Activated CD4-positive, CD25-positive, alpha-beta regulatory T cell treated with anti-CD3 and anti-CD28 coated beads, Interleukin-2, amount 50 U/mL, for 24 hours (primary cell): ENCODE measurements at regions not wholly inside any gene's neighbourhood (a gene's known extent, or its start where the extent isn't known, plus 50 kb on each side); places are given as distances from the start of the nearest gene placed in this dataset.
A peak's percentile ranks its signal among the peaks of the same experiment; 100 is the strongest.
"Not testable (repeated sequence)": the region's sequence is repeated elsewhere in the genome, so short reads cannot be mapped to it uniquely, and the experiment has no call there.

Source experiments
- ATAC-seq, 2 donors: fragments of 150-1000 bp; cut with Tn5 transposase; one replicate each; pipeline ENCODE4 v1.10.0; 2021; ENCODE audit warnings: mild to moderate bottlenecking in 1 of 2, moderate library complexity in 1 of 2

DNA sequence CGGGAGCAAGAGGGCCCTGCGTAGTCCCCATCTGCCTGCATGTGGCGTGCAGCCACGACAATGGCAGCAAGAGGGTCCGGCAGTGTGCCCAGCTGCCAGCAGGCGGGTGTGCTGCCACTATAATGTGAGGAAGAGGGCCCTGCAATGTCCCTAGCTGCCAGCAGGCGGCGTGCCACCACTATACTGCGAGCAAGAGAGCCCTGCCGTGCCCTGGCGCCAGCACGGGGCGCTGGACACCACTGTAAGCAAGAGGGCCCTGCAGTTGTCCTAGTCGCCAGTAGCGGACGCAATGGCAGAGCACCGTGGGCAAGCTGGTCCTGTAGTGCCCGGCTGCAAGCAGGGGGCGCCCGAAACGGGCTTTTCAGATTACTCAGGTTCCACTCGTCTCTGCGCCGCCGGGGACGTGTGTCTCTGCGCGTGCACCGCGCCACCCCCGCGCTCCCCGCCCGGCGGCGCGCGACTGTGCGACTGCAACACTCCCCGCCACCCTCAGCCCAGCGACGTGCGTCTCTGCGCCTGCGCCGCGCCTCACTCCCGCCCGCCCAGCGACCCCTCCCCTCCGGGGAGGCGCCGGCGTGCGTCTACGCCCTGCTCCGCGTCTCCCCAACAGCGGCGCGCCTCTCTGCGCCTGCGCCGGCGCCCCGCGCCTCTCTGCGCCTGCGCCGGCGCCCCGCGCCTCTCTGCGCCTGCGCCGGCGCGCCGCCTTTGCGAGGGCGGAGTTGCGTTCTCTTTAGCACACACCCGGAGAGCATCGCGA lies 159.4 kb upstream of the FRG2B start:
- ATAC-seq: not testable (repeated sequence)

DNA sequence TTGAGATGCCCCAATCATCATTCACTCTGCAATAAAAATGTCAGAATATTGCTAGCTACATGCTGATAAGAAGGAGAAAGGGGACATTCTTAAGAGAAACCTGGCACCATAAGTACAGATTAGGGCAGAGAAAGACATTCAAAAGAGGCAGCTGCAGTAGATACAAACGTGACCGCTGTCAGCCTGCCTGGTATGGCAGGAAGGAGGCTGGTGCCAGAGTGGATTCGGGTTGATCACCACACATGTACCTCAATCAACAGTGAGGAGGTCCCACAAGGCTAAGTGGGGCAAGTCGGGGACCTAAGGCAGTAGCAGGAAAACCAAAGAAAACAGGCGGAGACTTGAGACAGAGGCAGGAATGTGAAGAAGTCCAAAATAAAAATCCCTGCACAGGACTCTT lies 158.6 kb upstream of the FRG2B start:
- ATAC-seq: not testable (repeated sequence)

DNA sequence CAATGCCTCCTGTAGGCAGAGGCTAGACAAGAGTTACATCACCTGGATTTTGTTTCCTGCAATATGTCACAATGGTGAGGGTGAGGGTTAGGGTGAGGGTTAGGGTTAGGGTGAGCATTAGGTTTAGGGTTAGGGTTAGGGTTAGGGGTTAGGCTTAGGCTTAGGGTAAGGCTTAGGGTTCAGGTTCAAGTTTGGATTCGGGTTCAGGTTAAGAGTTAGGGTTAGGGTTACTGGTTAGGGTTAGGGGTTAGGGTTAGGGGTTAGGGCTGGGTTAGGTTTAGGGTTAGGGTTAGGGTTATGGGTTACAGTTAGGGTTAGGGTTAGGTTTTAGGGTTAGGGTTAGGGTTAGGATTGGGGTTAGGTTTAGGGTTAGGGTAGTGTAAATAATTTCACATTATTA lies 138.7 kb upstream of the FRG2B start:
- ATAC-seq: not testable (repeated sequence)

DNA sequence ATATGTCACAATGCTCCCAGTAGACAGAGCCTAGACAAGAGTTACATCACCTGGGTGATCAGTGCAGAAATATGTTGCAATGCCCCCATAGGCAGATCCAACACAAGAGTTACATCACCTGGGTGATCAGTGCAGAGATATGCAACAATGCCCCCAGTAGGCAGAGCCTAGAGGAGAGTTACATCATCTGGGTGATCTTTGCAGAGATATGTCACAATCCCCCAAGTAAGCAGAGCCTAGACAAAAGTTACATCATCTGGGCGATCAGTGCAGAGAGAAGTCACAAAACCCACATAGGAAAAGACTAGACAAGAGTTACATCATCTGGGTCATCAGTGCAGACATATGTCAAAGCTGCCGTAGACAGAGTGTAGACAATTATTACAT lies 138.2 kb upstream of the FRG2B start:
- peak in 1 of 2 donors; percentile 30 for ATAC-seq

DNA sequence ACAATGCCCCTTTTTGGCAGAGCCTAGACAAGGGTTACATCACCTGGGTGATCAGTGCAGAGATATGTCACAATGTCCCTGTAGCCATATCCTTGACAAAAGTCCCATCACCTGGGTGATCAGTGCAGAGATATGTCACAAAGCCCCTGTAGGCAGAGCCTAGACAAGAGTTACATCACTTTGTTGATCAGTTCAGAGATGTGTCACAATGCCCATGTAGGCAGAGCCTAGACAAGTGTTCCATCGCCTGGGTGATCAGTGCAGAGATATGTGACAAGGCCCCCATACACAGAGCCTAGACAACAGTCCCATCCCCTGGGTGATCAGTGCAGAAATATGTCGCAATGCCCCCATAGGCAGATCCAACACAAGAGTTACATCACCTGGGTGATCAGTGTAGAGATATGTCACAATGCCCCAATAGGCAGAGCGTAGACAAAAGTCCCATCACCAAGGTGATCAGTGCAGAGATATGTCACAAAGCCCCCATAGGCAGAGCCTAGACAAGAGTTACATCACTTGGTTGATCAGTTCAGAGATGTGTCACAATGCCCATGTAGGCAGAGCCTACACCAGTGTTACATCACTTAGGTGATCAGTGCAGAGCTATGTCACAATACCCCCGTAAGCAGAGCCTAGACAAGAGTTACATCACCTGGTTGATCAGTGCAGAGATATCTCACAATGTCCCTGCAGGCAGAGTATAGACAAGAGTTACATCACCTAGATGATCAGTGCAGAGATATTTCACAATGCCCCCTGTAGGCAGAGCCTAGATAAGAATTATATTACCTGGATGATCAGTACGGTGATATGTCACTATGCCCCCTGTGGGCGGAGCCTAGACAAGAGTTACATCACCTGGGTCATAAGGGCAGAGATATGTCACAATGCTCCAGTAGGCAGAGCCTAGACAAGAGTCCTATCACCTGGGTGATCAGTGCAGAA lies 137.6 kb upstream of the FRG2B start:
- ATAC-seq: peak in 1 of 2 donors; percentile 17

DNA sequence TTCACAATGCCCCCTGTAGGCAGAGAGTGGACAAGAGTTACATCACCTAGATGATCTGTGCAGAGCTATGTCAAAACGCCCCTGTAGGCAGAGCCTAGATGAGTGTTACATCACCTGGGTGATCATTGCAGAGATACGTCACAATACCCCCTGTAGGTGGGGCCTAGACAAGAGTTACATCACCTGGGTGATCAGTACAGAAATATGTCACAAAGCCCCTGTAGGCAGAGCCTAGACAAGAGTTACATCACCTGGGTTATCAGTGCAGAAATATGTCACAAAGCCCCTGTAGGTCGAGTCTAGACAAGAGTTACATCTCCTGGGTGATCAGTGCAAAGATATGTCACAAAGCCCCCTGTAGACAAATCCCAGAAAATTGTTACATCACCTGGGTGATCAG lies 136.6 kb upstream of the FRG2B start:
- peak in 1 of 2 donors; percentile 44 for ATAC-seq

DNA sequence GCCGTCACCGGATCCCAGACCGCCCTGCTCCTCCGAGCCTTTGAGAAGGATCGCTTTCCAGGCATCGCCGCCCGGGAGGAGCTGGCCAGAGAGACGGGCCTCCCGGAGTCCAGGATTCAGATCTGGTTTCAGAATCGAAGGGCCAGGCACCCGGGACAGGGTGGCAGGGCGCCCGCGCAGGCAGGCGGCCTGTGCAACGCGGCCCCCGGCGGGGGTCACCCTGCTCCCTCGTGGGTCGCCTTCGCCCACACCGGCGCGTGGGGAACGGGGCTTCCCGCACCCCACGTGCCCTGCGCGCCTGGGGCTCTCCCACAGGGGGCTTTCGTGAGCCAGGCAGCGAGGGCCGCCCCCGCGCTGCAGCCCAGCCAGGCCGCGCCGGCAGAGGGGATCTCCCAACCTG lies 127.0 kb upstream of the FRG2B start:
- ATAC-seq: not testable (repeated sequence)
